ENCODE measurements at regions not wholly inside any gene's neighbourhood (a gene's known extent, or its start where the extent isn't known, plus 50 kb on each side); places are given as distances from the start of the nearest gene placed in this dataset.
"Not testable (repeated sequence)": the region's sequence is repeated elsewhere in the genome, so short reads cannot be mapped to it uniquely, and the experiment has no call there.

GRCh38 chr6:51430589-51430988 is 611.9 kb downstream of the TFAP2B start:
- no peak for DNase-seq

DNA sequence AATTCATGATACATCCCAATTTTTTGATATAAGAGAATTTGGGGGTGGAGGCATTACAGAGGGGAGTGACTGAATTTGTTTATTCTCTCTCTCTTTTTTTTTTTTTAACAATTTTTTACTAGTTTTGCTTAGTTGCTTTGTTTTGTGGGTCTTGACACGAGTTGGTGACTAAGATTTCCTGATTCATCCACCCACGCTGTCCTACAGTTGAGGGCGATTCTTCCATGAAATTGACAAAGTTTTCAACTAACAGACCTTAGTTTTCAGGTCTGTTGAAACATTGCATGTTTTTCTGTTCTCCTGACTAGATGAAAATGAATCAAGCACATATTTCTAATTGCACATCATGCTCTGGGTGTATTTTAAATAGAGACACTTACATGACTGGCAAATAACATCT is 613.8 kb downstream of the TFAP2B start:
- DNase-seq, result no peak

GRCh38 chr6:51450248-51450957 is 631.7 kb downstream of the TFAP2B start:
- DNase-seq, result no peak

- DNase-seq, result no peak
Measured at GRCh38 chr6:51450958-51451357, 632.3 kb downstream of the TFAP2B start.

GRCh38 chr6:51456282-51456681 is 631.1 kb downstream of the PKHD1 start:
- DNase-seq, result no peak

DNA sequence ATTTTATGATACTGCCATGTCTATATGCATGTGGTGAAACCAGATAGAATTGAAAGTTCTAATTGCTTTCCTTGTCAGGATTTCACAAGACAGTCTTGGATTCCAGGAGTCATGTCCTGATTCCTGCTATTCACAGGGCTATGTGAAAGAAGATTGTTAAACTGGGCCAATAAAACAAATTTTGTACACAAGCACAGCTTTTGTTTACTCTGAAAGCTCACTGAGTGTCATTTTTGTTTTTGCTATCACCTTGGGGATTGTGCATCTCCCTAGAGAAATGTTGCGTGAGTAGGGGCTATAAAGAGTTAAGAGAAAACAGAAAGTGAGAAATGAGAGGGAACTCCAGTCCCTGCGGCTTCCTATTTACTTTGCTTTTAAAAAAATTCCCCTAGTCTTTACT is 627.5 kb downstream of the PKHD1 start:
- DNase-seq, result no peak

DNA sequence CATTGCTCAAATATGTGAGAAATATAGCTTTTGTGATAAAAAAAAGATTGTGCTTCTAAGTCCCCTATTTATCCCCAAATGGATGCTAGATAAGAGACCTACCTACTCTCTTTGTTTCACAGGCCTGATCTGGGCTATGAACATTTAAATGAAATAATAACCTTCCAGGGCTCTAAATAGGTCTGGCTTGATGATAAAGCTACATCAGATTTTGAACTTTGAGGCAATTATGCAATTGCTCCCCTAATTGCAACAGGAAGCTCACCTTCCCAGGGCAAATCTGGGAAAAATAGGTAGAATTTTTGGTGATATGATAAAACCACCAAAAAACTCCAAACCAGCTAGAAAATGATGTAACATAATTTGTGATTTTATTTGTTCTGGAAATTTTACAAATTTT is 624.5 kb downstream of the PKHD1 start:
- DNase-seq, result no peak

- no peak for DNase-seq
Measured at GRCh38 chr6:51463321-51463720, 624.1 kb downstream of the PKHD1 start.

GRCh38 chr6:51464956-51465355 is 622.5 kb downstream of the PKHD1 start:
- no peak for DNase-seq

DNA sequence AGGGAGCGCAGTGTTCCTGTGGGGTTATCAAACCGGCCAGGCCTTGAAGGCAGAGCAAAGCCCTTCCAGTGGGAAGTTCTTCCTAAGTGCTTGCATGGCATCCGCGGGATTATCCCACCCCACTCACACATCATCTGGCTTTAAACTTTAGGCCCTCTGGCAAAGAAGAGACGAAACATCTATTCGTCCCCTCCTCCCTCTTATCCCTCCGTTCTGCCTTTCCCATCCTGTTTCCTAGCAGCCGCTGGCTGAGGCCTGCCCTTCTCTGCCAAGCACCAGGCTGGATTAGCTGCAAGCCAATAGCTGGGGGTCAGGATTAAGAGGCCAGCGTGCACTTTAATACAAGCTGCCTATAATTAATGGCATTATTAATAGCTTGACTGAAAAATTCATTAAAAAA is 621.0 kb downstream of the PKHD1 start:
- DNase-seq, result no peak

DNA sequence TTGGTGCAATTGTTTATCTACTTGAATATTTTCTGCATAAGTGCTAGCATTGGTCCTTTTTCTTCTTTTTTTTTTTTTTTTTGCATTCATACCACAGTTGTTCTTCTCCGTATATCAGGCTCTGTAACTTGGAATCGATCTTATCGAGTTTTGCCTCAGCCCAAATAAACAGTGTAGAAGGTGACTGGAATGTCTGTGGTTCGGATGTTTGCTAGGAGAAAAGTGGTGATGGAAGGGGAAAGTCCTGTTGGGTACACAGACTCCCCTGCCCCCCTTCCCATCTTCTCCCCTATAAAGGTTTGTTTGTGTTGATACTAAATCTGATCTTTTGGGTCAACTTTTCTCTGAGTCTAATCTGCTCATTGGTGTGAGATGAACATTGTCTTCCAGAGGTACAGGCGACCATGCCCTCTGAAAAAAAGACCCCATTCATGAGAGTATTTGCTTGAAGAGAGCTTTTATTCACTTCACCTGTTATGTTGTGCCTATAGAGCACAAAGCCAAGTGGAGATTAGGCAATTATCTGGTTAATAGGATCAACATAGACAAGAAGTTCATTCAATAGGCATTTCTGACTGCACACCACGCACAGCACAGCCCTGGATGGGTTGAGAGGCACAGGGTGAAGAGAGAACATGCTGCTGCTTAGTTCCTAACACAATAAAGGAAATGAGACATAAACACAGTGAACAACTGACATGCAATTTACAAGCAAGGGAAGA is 620.0 kb downstream of the PKHD1 start:
- no peak for DNase-seq

DNA sequence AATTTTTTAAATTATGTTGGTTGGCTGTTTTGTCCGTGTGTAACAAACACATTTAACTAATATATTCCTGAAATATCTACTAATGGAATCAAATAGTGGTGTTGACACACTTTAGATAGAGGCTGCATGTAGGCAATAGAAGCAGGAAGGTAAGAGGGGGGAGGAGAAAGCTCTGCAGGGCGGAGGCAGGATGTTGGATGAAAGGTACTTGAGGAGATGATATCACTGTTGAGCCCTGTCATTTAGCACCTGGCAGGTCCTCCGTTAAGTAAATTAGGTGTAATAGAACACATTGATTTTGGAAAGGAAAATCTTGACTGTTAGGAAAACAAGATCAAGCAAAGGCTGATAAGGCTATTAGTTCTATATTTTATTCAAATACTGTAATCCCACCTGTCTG is 618.7 kb downstream of the PKHD1 start:
- no peak for DNase-seq

DNA sequence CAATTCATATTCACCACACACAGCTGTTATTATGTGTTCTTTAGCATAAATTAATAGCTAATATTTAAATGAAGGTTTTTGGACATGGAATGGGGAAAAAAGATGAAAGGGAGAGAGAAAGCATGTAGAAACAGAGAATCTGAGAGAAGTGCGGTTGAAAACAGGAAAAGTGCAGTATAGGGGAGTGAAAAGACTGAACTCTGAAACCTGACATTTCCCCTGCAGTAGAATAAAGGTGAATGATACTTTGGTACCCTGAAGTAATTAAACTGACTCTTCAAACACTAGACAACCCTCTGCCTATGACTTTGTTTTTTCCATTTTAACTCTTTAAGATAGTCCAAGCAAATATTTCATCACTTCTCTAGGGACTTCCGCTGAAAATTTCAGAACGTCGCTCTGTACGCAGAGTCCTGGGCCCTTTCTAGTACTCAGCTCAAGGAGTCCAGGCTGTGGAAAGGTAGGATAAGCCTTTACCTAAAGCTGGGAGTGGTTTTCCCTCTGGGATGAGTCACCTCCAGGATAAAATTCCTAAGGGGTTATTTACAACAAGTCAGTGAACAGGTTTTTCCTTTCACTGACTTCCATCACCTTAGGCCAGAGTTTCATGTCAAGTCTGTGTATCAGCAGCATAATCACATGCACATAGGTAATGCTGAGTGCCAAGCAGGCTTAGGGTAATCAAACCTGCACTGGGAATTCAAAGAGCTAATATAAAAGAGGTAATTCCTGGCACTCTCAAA is 614.5 kb downstream of the PKHD1 start:
- no peak for DNase-seq

DNA sequence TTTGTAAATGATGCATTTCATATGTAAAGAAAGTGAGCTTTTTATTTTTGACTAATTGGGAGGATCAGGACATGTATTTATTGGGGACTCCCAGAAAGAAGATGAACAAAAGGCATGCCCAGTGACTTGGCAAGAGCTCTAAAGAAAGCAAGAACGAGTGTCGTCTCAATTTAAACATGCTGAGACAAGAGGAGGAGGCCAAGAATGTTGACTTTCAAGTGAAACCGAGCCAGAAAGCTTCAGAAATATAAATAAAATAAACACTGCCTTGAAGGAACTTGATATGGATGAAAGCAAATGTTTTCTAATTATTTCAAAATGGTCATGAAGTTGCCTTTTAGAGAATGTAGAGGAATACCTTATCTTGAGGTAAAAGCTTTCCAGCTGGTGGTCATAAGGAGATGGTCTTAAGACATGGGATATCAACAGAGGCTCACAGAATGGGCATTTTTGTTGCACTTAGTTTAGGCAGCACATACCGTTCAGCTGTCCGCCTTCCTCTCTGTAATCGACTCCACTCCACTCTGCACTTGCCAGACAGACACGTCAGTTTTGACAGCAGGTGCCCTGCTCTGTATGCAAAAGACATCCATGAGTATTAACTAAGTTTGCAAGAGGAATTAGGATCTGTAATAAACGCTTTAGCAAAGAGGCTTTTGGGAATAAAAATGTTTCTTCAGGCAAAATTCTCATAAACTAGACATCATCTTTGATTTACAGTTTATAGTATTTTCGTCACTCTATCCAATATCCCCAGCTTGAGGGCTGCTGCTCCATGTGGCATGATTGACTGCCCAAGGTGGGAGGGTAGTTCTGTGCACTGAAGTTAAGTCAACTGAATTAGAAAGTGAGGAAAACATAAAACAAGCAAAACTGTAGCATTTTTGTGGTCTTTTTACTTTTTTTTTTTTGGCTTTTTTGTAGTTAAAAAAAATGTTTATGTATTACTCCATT is 613.1 kb downstream of the PKHD1 start:
- no peak for DNase-seq

DNA sequence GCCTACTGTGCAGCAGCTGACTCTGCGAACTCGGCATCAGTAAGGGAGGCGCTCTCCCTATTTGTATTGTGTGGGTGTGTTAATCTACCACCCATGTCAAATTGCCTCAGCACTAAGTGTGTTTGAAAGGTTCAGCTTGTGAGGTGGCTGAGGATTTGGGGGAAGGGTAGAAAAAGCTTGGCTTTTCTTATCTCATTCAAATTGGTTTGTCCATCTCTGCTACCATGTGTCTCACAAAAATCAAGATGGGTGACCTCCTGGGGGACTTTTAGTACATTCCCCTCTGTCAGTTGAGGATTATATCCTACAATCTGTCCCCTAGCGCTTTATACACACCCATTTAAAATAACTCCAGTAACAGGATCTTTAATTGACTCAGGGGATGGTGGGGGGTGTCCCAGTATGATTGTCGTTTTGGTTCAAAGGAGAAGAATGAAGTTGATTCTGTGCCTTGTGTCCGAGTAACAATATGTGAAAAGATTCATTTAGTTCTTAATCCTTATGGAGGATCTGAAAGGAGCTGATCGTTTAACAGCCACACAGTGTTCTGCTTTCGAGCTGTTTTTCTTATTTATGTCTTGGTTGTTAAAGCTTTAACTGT is 609.6 kb downstream of the PKHD1 start:
- DNase-seq, result no peak

- DNase-seq, result no peak
Measured at GRCh38 chr6:51479296-51479695, 608.1 kb downstream of the PKHD1 start.

DNA sequence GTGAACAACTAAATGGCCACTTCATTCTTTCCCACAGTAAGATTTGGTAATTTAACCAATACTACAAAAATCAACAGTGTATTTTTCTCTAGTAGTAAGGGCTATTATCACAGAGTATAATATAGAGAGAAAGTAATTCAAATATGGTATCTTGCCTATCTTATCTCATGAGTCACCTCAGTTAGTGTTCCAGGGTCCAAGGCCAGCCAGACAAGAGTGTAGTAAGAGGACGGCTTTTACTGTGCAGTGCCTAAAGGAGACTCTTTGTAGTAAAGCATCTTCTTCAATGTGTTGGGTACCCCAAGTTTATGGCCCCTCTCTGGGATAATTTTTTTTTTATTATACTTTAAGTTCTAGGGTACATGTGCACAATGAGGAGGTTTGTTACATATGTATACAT is 607.4 kb downstream of the PKHD1 start:
- DNase-seq, result no peak

- DNase-seq, result not testable (repeated sequence)
Measured at GRCh38 chr6:51485869-51486268, 601.5 kb downstream of the PKHD1 start.

GRCh38 chr6:51487937-51488336 is 599.5 kb downstream of the PKHD1 start:
- no peak for DNase-seq

DNA sequence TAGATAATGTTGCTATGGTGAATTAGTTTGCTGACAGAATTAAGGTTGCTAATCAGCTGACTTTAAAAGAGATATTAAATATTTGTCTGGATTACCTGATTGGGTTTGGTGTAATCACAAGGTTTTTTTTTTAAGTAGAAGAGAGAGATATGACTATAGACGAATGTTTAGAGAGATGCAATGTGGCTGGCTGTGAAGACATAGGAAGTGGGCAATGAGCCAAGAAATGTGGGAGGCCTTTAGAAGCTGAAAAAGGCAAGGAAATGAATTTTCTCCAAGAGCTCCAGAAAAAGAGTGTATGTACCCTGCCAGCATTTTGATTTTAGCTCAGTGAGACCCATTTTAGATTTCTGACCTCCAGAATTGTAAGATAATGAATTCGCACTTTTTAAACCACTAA is 598.3 kb downstream of the PKHD1 start:
- DNase-seq, result no peak

DNA sequence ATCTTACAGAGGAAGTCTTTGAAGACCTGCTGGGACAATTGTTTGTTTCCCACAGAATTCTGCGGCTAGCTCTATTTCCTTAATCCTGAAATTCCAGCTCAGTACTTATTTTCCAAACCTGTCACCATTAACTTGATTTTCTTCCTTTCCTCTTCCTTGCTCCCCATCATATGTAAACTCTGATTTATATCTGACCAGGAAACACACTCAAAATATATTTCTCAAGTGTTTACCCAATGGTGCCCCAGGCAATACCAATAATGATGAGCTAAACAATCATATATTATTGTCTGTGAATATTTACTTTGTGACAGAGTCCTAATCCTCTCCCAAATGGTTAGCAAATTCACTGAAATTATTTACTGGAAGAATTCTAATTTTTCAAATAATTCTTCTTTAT is 597.3 kb downstream of the PKHD1 start:
- no peak for DNase-seq

DNA sequence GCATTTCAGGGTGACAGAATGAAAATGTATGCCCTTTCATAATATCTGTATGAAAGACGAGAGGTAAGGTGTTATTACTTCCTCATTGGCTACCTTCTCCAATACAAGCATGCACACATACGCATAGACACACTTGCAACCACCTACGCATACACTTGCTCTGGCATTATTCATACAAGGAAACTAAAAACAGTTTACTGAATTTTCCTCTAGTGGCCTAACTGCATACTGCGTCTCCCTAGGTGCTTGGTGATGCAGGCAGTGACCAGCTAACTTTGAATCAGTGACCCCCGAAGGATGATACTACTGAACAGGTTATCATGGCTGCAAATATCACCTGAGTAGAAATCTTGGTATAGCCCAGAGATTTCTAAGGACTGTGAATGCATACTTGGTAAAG is 593.1 kb downstream of the PKHD1 start:
- no peak for DNase-seq
